Panc1 (cell line): ENCODE measurements at regions not wholly inside any gene's neighbourhood (a gene's known extent, or its start where the extent isn't known, plus 50 kb on each side); places are given as distances from the start of the nearest gene placed in this dataset.

Experiments
- ATAC-seq: fragments of 200-7000 bp; cut with Tn5 transposase; 2 replicates; pipeline ENCODE4 v1.9.1; 2020; ENCODE audit warnings: mild to moderate bottlenecking, moderate library complexity
- BruUV-seq: library from RNA; stranded (reverse); fragments of 400-500 nt; replicated peaks from 2 replicates; lab custom pipeline; 2021; lab: Mats Ljungman, UMichigan
- CTCF ChIA-PET: fragments of 300-600 bp; sonication (Branson Sonifier 250); formaldehyde crosslinking; loops from one replicate; lab custom pipeline; 2022; ENCODE audit warnings: antibody characterized with exemption; lab: Charles Lee
- POLR2A ChIA-PET: fragments of 300-600 bp; sonication (Branson Sonifier 250); formaldehyde crosslinking; loops from one replicate; lab custom pipeline; 2022; ENCODE audit warnings: antibody characterized with exemption; lab: Charles Lee
- DNase-seq: peaks from one replicate; pipeline ENCODE4 v3.0.0-alpha.2; 2010; ENCODE audit warnings: low read depth, low spot score
- H3K27ac ChIP-seq: 2 replicates; pipeline ENCODE4 v1.5.1; 2011; ENCODE audit warnings: mild to moderate bottlenecking, low read length, inconsistent platforms
- H3K27me3 ChIP-seq: fragments of 200-500 bp; sonication (Bioruptor generic); 2 replicates; pipeline ENCODE4 v1.6.0; 2014; ENCODE audit warnings: low read length, inconsistent platforms; ENCODE audit not compliant: control insufficient read depth, insufficient read depth
- H3K36me3 ChIP-seq: fragments of 200-500 bp; sonication (Bioruptor generic); 2 replicates; pipeline ENCODE4 v1.5.1; 2014; ENCODE audit warnings: inconsistent platforms, mild to moderate bottlenecking, low read length, moderate library complexity; ENCODE audit not compliant: control insufficient read depth, insufficient read depth
- H3K4me1 ChIP-seq: 2 replicates; pipeline ENCODE4 v1.5.1; 2011; ENCODE audit warnings: inconsistent platforms, mild to moderate bottlenecking, low read length, moderate library complexity; ENCODE audit not compliant: control insufficient read depth, insufficient read depth
- H3K4me3 ChIP-seq, 2 experiments: 2 replicates each; pipeline ENCODE4 v1.5.1; 2011 to 2012; ENCODE audit warnings: low read depth in 2 of 2, low read length in 2 of 2, mild to moderate bottlenecking in 2 of 2, inconsistent platforms in 1 of 2, moderate library complexity in 1 of 2
- H3K9me3 ChIP-seq: fragments of 200-500 bp; sonication (Bioruptor generic); 2 replicates; pipeline ENCODE4 v1.5.1; 2014; ENCODE audit warnings: low read depth, mild to moderate bottlenecking, inconsistent platforms, low read length, moderate library complexity; ENCODE audit not compliant: control insufficient read depth, insufficient read depth
- POLR2AphosphoS5 ChIP-seq: IDR thresholded peaks from 2 replicates; pipeline ENCODE4 v1.6.1; 2012; ENCODE audit warnings: mild to moderate bottlenecking, low read depth, low read length, moderate library complexity
- SIN3A ChIP-seq: IDR thresholded peaks from 2 replicates; pipeline ENCODE4 v1.6.1; 2012; ENCODE audit warnings: low read depth, mild to moderate bottlenecking, low read length, moderate library complexity, borderline replicate concordance; ENCODE audit not compliant: insufficient read depth
- TCF7L2 ChIP-seq: IDR thresholded peaks from 2 replicates; pipeline ENCODE4 v1.6.1; 2011; ENCODE audit warnings: mild to moderate bottlenecking, low read depth, low read length, inconsistent platforms
- in situ Hi-C: cut with HindIII; loops from 2 replicates; pipeline ENCODE4 v1.10.0; 2016; ENCODE audit warnings: low sequenced_read_pairs, low pct_unique_long_range_greater_than_20kb
- intact Hi-C: fragments of 100-400 bp; cut with micrococcal nuclease; formaldehyde crosslinking; loops from one replicate; pipeline ENCODE4 v1.10.0; 2022; ENCODE audit not compliant: unreplicated experiment
- TF ChIP-seq, protein P1 (sequence below): fragments of 450-650 bp; IDR thresholded peaks from 2 replicates; pipeline ENCODE4 v1.5.1; 2017; ENCODE audit warnings: mild to moderate bottlenecking
- TF ChIP-seq, protein P2 (sequence below), 2 experiments: IDR thresholded peaks; 2 replicates each; pipeline ENCODE4 v1.6.1; 2011 to 2012; ENCODE audit warnings: low read depth in 2 of 2, control low read depth in 1 of 2, low read length in 1 of 2, mild to moderate bottlenecking in 1 of 2, moderate library complexity in 1 of 2; ENCODE audit not compliant: insufficient read depth in 1 of 2

DNA sequence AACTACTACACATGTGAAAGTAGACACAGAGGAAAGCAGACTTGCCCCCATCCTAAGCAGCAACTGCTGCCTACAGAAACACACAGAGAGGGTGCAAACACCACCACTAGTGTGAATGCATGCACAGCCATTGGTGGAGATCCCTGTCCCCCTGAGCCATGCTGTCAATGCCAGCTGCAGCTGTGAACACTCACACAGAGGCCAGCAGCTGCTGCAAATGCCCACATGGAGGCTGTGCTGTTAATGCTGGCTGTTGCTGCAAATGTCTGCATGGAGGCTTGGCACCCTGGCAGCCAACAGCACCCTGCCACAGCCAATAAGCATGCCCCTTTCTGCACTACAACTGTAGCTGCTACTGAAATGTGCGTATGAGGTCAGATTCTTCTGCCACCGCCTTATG is 355.0 kb downstream of the LNPK start:
- DNase-seq (no peak), ATAC-seq (no peak)
- in situ Hi-C loops (no loop called here), intact Hi-C loops (no loop called here)
- Histone ChIP-seq H3K27ac (no peak overlapping the region), H3K9me3 (no peaks in the 10 kb centered on the region), H3K4me3 (no peak overlapping the region), H3K4me1 (no peaks in the 10 kb centered on the region), H3K36me3 (no peaks in the 10 kb centered on the region), H3K27me3 (no peaks in the 10 kb centered on the region)
- ChIA-PET CTCF (no interaction called here), POLR2A (no interaction called here)
- TF ChIP-seq, protein P1, sequence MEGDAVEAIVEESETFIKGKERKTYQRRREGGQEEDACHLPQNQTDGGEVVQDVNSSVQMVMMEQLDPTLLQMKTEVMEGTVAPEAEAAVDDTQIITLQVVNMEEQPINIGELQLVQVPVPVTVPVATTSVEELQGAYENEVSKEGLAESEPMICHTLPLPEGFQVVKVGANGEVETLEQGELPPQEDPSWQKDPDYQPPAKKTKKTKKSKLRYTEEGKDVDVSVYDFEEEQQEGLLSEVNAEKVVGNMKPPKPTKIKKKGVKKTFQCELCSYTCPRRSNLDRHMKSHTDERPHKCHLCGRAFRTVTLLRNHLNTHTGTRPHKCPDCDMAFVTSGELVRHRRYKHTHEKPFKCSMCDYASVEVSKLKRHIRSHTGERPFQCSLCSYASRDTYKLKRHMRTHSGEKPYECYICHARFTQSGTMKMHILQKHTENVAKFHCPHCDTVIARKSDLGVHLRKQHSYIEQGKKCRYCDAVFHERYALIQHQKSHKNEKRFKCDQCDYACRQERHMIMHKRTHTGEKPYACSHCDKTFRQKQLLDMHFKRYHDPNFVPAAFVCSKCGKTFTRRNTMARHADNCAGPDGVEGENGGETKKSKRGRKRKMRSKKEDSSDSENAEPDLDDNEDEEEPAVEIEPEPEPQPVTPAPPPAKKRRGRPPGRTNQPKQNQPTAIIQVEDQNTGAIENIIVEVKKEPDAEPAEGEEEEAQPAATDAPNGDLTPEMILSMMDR, result no peak
- TF ChIP-seq SIN3A (no peak), POLR2AphosphoS5 (no peak), TCF7L2 (no peak)
- TF ChIP-seq, protein P2, sequence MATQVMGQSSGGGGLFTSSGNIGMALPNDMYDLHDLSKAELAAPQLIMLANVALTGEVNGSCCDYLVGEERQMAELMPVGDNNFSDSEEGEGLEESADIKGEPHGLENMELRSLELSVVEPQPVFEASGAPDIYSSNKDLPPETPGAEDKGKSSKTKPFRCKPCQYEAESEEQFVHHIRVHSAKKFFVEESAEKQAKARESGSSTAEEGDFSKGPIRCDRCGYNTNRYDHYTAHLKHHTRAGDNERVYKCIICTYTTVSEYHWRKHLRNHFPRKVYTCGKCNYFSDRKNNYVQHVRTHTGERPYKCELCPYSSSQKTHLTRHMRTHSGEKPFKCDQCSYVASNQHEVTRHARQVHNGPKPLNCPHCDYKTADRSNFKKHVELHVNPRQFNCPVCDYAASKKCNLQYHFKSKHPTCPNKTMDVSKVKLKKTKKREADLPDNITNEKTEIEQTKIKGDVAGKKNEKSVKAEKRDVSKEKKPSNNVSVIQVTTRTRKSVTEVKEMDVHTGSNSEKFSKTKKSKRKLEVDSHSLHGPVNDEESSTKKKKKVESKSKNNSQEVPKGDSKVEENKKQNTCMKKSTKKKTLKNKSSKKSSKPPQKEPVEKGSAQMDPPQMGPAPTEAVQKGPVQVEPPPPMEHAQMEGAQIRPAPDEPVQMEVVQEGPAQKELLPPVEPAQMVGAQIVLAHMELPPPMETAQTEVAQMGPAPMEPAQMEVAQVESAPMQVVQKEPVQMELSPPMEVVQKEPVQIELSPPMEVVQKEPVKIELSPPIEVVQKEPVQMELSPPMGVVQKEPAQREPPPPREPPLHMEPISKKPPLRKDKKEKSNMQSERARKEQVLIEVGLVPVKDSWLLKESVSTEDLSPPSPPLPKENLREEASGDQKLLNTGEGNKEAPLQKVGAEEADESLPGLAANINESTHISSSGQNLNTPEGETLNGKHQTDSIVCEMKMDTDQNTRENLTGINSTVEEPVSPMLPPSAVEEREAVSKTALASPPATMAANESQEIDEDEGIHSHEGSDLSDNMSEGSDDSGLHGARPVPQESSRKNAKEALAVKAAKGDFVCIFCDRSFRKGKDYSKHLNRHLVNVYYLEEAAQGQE (IDR thresholded peaks at IDR 0.05; ENCODE audit: insufficient read depth in 1 of 2, low read depth in 2 of 2, low read length in 1 of 2), result no peak
- no TSS peak for BruUV-seq

DNA sequence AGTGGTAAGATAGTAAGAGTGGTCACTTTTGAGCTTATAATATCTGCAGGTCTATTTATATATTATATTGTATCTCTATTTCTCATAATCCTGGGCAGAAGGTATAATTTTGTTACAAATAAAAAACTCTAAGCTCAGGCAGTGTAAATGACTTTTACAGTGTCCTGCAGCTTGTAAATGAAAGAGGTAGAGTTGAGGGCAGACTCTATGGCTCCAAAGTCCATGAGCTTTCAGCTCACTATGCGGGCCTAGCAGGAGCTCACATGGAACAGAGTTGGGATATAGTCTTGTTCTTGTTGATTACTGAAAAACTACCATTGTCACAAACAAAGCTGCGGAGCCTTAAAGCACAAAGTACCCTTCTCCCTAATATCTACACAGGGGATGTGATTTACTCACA is 361.4 kb downstream of the LNPK start:
- Histone ChIP-seq H3K4me1 (no peaks in the 10 kb centered on the region), H3K27me3 (no peaks in the 10 kb centered on the region), H3K4me3 (no peak overlapping the region), H3K27ac (no peak overlapping the region), H3K36me3 (no peaks in the 10 kb centered on the region), H3K9me3 (no peaks in the 10 kb centered on the region)
- DNase-seq, result no peak
- intact Hi-C loops (no loop called here), in situ Hi-C loops (no loop called here)
- ChIA-PET CTCF (no interaction called here), POLR2A (no interaction called here)
- ATAC-seq, result no peak
- TF ChIP-seq, protein P1, result no peak
- TF ChIP-seq, protein P2 (IDR thresholded peaks at IDR 0.05; ENCODE audit: insufficient read depth in 1 of 2, low read depth in 2 of 2, low read length in 1 of 2), result no peak
- TF ChIP-seq POLR2AphosphoS5, result no peak
- TF ChIP-seq SIN3A, result no peak
- no peak for TF ChIP-seq TCF7L2
- BruUV-seq, result no TSS peak
